Testis (tissue), 2 donors: ENCODE measurements at regions not wholly inside any gene's neighbourhood (a gene's known extent, or its start where the extent isn't known, plus 50 kb on each side); places are given as distances from the start of the nearest gene placed in this dataset.

Experiments used
- DNase-seq: peaks from one replicate; pipeline ENCODE4 v3.0.0-alpha.2; 2019
- H3K27ac ChIP-seq, 2 donors: fragments of 200-600 bp; sonication (generic); one replicate each; pipeline ENCODE4 v1.5.1; 2019
- H3K27me3 ChIP-seq: fragments of 200-600 bp; sonication (generic); one replicate; pipeline ENCODE4 v1.5.1; 2019
- H3K36me3 ChIP-seq: fragments of 200-600 bp; sonication (generic); one replicate; pipeline ENCODE4 v1.5.1; 2017; ENCODE audit warnings: low read depth; ENCODE audit errors: missing control alignments
- H3K4me1 ChIP-seq: fragments of 200-600 bp; sonication (generic); one replicate; pipeline ENCODE4 v1.5.1; 2019
- H3K4me3 ChIP-seq, 2 donors: fragments of 200-600 bp; sonication (generic); one replicate each; pipeline ENCODE4 v1.5.1; 2017 to 2019
- H3K9me3 ChIP-seq: fragments of 200-600 bp; sonication (generic); one replicate; pipeline ENCODE4 v1.5.1; 2017
- CTCF ChIP-seq, 3 experiments: fragments of 450-650 bp in 2 of 3; fragments of 200-600 bp in 1 of 3; sonication (generic) in 1 of 3; IDR thresholded peaks; one replicate each; pipeline ENCODE4 v1.5.1; 2016 to 2019; ENCODE audit warnings: antibody characterized with exemption in 3 of 3, mild to moderate bottlenecking in 2 of 3, moderate library complexity in 1 of 3
- POLR2A ChIP-seq: fragments of 450-650 bp; IDR thresholded peaks from one replicate; pipeline ENCODE4 v1.6.1; 2017; ENCODE audit warnings: antibody characterized with exemption, mild to moderate bottlenecking, moderate library complexity
- WGBS, 2 donors: methylation state at CpG; one replicate each; pipeline ENCODE4 v1.1.5; 2018; 5-methylcytosine and 5-hydroxymethylcytosine counted together
- intact Hi-C: fragments of 100-400 bp; cut with DNase I; formaldehyde crosslinking; loops from one replicate; pipeline ENCODE4 v1.15.1; 2023; ENCODE audit warnings: low total_unique reads

GRCh38 chr12:90611891-90612290 lies 343.1 kb downstream of the CCER1 start:
- Histone ChIP-seq H3K27ac (no peak overlapping the region), H3K4me3 (no peak overlapping the region), H3K36me3 (no peaks in the 10 kb centered on the region), H3K4me1 (no peaks in the 10 kb centered on the region), H3K27me3 (no peaks in the 10 kb centered on the region), H3K9me3 (no peaks in the 10 kb centered on the region)
- intact Hi-C loops: no loop called here
- no peak for DNase-seq
- TF ChIP-seq POLR2A (no peak), CTCF (IDR thresholded peaks at IDR 0.05) (no peak)

DNA sequence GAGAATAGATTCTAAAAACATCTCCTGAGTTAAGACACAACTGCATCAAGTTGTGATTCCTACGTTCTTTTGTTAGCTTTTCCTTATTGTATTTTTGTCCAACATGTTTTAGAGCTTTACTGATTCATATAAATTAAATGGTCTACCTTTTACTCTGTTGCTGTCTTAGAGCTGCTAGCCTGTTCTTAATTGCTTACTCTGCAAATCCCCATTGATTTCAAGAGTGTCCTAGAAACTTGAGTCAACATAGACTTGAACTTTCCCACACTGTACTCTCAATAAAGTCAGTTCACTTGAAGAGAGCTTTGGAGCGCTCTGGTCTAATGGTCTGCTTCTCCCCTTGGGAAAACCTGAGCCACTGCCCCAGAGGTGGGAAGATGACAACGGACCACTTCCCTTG lies 343.9 kb downstream of the CCER1 start:
- H3K4me3 ChIP-seq: no peak overlapping the region
- intact Hi-C loops: no loop called here
- no peak for DNase-seq
- no peaks in the 10 kb centered on the region for H3K27me3 ChIP-seq
- no peaks in the 10 kb centered on the region for H3K36me3 ChIP-seq
- WGBS, 2 donors: 60 to 65% methylated on average over 3 of the region's 3 CpGs
- H3K4me1 ChIP-seq: no peaks in the 10 kb centered on the region
- no peak overlapping the region for H3K27ac ChIP-seq
- no peaks in the 10 kb centered on the region for H3K9me3 ChIP-seq
- TF ChIP-seq POLR2A (no peak), CTCF (IDR thresholded peaks at IDR 0.05) (no peak)

DNA sequence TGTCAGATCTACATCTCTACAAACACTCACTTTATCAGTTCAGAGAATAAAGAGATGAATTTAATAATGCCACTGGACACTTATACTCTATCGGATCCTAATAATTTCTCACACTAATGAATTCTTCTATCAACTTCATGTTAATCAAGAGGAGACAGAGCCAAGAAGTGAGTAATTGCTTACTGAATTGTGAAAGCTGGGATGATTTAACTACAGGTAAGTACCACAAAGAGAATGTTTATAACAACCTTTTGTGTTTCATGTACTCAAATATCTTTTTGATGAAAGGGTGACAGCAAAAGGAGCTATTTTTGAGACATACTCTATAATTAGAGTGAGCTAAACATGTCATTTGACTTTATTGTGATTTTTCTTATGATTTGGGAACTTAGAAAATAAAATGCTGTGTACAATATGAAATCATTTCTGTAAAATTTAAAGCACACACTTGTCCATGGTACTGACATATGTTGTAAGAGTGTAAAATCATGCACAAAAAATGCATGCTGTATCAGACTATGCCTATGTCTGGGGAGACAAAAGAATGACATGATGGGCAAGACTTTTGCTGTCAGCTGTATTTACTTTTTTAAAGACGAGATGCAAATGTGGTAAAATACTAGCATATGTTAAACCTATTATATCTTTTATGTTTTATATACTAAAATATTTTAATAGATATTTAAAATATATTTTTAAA lies 361.2 kb downstream of the CCER1 start:
- H3K4me3 ChIP-seq: no peak overlapping the region
- intact Hi-C loops: no loop called here
- no peaks in the 10 kb centered on the region for H3K27me3 ChIP-seq
- 90 to 93% methylated on average over 2 of the region's 2 CpGs for WGBS, 2 donors
- no peaks in the 10 kb centered on the region for H3K9me3 ChIP-seq
- no peak for TF ChIP-seq CTCF (IDR thresholded peaks at IDR 0.05)
- no peak for TF ChIP-seq POLR2A
- no peaks in the 10 kb centered on the region for H3K4me1 ChIP-seq
- H3K27ac ChIP-seq: no peak overlapping the region
- H3K36me3 ChIP-seq: no peaks in the 10 kb centered on the region
- no peak for DNase-seq

DNA sequence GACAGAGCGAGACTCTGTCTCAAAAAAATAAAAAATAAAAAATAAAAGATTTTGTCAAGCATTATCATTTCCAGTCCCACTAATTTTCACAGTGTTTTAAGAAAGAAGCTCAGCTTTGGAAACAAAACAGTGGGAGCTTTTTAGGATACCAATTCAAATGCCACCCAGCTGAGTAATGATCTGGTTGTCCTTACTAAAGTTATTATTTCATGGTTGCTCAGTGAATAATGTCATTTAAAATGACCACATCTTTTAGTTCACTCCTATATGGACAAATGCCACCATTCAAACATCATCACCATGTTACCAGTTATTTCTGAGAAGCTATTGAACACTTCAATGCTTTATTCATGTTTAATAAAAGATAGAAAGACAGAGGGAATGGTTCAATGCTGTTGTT lies 365.0 kb downstream of the CCER1 start:
- no peak for TF ChIP-seq POLR2A
- TF ChIP-seq CTCF (IDR thresholded peaks at IDR 0.05): no peak
- no peak for DNase-seq
- intact Hi-C loops: no loop called here

DNA sequence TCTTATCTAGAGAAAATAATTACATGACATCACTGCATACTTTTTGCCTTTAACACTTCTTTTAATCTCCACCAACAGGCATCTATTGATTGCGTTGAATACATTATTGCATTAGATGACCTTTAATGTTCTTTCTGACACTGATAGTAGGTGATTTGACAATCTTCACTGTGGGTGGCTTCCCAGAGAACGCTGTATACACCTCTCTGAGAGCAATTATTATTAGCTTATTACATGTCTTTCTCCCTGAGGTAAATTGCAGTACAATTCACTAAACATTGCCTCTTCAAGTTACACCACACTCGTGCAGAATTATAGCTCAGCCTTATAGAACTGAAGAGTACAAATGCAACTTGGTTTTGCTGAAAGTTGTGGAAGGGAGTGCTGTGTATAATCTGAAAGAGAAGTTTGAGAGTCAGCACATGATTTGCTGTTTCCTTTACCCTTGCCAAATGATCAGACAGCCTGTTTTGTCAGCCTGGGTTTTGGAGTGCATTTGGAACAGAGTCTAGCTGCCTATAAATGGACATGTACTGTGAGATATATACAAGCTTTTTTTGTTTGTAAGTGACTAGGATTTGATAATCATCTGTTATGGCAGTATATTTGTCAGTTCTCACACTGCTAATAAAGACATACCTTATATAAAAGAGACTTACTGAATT lies 369.2 kb downstream of the CCER1 start:
- intact Hi-C loops: no loop called here
- WGBS, 2 donors: 66 to 73% methylated on average over 3 of the region's 3 CpGs
- no peak for TF ChIP-seq CTCF (IDR thresholded peaks at IDR 0.05)
- TF ChIP-seq POLR2A: no peak
- Histone ChIP-seq H3K4me3 (no peak overlapping the region), H3K27me3 (no peaks in the 10 kb centered on the region), H3K4me1 (no peaks in the 10 kb centered on the region), H3K36me3 (no peaks in the 10 kb centered on the region), H3K27ac (no peak overlapping the region), H3K9me3 (no peaks in the 10 kb centered on the region)
- DNase-seq: no peak

More for the DNA sequence above, 365.0 kb downstream of the CCER1 start:
- no peaks in the 10 kb centered on the region for H3K27me3 ChIP-seq
- no peaks in the 10 kb centered on the region for H3K4me1 ChIP-seq
- no peak overlapping the region for H3K27ac ChIP-seq
- no peaks in the 10 kb centered on the region for H3K9me3 ChIP-seq
- WGBS, 2 donors: 83 to 93% methylated on average over 1 of the region's 1 CpG
- H3K36me3 ChIP-seq: no peaks in the 10 kb centered on the region
- H3K4me3 ChIP-seq: no peak overlapping the region
